SHP77 treated with DMSO at 0.1 percent for 48 hours (cell line): ENCODE measurements at regions not wholly inside any gene's neighbourhood (a gene's known extent, or its start where the extent isn't known, plus 50 kb on each side); places are given as distances from the start of the nearest gene placed in this dataset.

Source experiments
- DNase-seq: peaks from one replicate; lab custom pipeline; 2025; lab: John Stamatoyannopoulos, UW

- DNase-seq = no peak
Measured at GRCh38 chr11:15379483-15379882, 264.8 kb downstream of the INSC start.

GRCh38 chr11:15390857-15391256 is 276.1 kb downstream of the INSC start:
- no peak for DNase-seq

GRCh38 chr11:15396778-15397177 is 282.1 kb downstream of the INSC start:
- no peak for DNase-seq

DNA sequence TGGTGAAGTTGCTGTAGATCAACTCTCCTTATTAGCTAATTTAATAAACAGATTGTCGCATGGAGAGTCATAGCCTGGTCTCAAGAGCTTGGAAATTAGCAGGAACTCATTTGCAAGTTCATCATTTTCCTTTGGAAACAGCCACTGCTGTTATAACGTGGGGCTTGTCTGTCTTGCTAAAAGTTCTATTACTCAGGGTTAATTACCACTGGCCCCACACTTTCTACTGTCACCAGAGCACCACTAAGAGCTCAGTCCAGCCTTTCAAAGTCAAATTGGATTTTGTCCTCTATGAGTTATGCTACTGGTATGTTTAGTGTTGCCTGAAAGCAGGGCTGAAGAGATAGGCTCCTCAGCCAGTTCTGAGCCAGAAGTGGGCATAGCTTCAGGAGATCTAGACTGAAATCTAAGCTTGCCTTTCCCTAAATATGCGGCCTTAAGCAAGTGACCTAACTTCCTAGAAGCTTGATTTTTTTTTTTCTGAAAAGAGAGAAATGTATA is 292.2 kb downstream of the INSC start:
- DNase-seq = no peak

GRCh38 chr11:15412054-15412453 is 297.3 kb downstream of the INSC start:
- peak; percentile 10 for DNase-seq

DNA sequence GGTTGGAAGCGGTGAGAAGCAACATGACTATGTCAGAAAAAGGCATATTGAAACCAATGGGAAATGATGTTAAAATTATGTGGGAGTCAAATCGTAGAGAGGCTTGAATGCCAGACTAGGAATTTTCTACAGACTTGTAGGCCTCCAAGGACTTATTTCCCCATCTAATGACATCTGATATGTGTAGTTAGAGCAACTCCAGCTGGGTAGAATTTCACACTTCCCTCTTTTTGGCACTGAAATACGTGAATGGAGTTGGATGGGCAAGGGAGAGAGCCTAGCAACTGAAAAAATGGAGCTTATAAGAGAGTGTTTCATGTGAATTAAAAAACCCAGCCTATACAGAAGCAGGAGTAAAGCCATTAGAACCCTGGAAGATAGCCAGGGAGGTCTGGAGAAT is 304.2 kb downstream of the INSC start:
- DNase-seq = no peak

GRCh38 chr11:15419696-15420095 is 305.0 kb downstream of the INSC start:
- DNase-seq = no peak

DNA sequence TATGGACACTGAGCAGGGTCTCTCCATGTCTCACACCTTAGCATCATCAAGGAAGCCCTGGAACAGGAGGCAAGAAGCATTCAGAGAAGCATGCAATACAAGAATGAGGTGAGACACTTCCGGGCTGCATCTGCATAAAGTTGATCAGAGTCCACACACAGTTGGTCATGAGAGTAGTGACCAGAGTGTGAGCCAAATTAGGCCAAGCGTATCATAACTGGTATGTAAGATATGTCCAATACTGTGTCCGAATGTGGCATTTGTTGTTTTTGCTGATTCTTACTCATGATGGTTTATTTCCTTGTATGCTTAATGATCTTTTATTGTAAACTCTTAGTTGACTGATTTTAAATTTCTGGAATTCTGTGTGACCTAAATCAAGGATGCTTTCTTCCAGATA is 315.7 kb downstream of the INSC start:
- no peak for DNase-seq

DNA sequence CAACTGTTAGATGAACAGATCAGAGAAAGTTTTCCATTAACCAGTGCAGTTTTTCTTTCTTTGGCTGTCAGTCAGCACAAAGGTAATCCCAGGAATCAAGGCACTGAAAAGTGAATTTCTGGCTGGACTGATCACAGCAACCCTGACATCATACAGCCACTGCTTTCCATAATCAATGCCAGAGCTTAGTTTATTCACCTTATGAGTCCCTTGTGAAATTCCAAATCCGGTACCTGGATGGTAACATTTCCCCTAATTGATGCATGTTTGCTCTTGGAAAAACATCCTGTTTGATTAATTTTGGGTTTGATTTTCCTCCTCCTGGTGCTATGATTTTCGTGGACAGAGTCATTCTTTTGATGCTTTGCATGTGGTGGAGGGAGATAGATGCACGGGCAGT is 319.8 kb downstream of the INSC start:
- DNase-seq = no peak

- DNase-seq = no peak
Measured at GRCh38 chr11:15446315-15446714, 331.6 kb downstream of the INSC start.

- DNase-seq = no peak
Measured at GRCh38 chr11:15446929-15447328, 332.2 kb downstream of the INSC start.

DNA sequence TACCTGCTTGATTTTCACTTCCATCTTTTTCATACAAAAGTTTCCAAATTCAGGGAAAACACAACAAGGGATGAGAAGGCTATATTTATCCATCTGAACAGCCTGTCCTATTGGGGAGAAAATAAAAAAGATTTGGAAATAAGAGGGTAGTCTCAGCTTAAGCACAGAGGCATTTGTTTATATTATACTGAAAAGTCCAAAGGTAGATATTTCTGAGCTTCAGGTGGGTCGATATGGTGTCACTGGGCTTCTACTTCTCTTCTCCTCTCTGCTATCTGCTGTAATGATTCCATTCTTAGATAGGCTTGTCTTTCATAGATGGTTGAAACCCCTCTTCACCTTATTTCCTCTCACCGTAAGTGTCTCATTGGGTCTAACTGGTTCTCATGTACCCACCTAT is 337.0 kb downstream of the INSC start:
- no peak for DNase-seq

DNA sequence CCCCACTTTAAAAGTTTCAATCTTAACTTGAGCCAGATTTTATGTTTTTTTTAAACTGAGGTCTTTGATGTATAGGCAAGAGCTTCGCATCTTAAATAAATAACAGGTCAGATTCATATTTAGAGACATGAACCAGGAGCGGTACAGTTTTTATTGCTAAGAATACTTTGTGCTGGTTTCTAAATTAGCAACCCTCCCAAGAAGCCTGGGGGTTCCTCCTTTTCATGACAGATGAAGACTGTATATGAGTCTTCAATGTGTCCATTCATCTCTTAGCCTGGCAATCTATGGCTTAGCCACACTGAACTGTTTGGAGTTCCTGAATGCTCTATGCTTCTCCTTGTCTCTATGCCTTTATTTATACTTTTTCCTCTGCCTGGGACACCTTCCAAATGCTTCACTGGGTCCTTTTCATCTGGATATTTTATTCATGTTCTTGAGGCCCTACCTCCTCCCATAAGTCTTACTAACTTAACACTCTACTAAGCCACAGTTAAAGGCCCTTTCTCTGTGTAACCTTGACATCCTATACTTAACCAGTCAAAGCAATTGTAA is 338.6 kb downstream of the INSC start:
- DNase-seq = no peak

- no peak for DNase-seq
Measured at GRCh38 chr11:15468466-15468865, 353.7 kb downstream of the INSC start.

DNA sequence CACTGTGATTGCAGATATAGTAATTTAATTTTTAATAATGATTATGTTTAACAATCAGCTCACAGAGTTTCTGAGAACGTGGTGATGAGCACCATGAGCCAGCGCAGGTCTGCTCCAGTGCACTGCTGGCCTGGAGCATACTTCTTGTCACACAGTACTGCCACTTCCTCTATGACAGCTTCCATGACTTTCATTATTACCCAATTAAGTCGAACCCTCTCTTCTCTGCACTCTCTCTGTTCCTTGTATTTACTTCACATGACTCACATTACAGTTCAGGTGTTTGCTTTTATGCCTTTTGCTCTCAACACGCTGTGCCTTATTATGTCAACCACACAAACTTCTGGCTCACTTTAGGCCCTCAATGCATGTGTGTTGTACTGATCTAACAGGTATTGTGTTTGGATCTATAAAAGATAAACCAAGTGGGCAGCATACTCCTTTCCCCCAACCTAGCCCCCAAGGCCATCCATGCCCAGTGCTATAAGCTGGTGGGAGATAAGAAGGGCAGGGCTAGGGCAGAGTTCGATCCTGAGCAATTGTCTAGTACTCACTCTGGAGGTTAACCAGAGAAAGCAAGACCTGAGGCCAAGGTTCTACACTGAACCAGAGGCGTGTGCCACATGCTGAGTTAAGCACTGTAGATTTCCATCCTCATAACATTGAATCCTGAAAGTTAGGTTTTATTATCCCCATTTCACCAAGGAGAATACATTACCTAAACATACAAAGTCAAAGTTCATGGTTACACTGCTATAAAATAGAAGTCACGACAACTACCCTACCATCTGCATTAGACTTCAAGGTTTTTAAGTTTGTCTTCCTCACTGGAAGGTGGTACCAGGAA is 356.5 kb downstream of the INSC start:
- DNase-seq = no peak

DNA sequence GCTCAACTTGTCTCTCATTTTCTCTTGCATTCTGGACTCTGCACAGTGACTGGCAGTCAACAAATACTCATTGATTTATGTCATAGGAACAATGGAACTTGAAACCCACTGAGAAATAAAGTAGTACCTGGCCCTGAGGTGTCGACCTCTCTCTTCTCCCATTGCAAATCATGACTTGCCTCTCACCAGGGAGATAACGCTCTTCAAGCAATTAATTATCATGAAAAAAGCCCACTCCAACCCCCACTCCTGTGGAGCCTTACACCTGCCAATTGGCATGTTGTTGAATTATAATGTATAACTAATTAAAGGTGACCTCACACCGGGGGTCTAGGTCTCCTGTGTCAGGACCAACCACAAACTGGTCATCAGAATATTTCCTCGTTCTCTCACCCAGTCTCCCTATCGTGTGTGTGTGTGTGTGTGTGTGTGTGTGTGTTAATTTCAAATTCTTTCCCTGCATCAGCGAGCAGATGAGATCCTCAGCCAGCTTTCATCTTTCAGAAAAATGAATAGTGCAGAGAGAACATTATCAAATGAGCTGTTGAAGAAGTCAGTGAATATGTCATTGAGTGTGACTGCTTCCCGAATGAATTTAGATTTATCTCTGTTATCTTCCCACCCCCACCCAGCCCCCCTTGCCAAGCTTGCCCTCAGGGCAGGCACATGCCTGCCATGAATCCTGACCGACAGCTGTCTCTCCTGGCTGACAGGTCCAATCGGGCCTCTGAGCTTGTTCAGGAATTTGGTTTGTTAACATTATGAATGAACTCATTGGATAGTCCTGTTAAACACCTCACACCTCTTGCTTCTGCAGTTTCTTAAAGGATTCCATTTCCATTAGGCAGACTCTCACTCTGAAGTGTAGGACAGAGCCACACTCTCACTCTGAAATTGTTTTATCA is 357.4 kb downstream of the INSC start:
- no peak for DNase-seq

- no peak for DNase-seq
Measured at GRCh38 chr11:15473954-15474837, 359.5 kb downstream of the INSC start.

GRCh38 chr11:15476371-15476917 is 361.7 kb downstream of the INSC start:
- no peak for DNase-seq

DNA sequence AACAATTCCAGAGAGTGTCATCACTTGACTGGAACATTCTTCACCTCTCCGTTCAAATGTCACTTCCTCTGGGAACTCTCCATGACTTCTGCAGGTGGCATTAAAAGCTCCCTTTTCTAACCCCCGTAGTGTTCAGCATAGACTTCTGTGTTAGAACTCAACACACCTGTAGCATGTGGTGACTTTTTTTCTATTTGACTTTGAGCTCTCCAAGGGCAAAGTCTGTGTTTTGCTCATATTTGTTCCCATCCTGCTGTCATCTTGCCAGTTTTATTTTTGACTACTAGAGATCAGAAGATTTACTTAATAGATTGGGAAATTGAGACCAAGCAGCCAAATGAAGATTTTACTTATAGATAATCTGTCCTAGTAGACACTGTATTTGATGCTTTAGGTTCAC is 367.1 kb downstream of the INSC start:
- no peak for DNase-seq

DNA sequence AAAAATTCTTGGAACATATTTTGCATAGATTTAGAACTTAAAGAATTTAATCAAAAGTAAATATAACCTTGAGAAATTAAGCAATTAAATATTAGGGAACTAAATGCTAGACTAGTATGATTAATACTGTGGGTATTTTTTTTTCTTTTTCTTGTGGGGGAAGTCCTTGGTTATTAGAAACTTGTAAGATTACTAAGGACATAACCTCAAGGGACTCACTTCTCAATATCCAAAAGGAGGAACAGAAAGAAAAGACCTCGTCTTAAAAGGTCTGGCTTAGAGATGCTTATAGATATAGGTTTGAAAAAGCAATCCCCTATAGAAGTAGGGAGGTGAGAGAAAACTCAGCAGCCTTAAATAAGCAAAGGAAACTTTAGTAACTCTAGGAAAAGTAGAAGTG is 368.5 kb downstream of the INSC start:
- no peak for DNase-seq

DNA sequence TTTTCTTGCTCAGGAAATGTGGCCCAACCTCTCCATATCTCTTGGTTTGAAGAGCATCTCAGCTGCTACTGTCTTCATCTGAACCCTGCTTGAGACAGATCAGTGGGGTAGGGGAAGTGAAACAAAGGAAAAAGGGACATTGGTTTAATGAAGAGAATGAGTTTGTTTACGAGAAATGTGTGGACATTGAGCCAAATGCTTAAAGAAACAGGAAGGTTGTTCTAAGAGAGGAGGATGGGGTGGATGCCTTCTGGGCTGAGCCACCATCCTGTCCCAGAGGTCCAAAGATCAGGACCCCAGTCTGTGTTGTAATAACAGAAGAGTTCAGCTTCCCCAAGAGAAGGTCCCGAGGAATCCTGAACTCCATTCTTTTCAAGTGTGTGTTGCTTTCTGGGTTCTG is 369.7 kb downstream of the INSC start:
- DNase-seq = no peak
